Stimulated activated CD4-positive, alpha-beta T cell treated with anti-CD3 and anti-CD28 coated beads, Interleukin-15, amount 100 ng/mL, for 1 hour (primary cell): ENCODE measurements at regions not wholly inside any gene's neighbourhood (a gene's known extent, or its start where the extent isn't known, plus 50 kb on each side); places are given as distances from the start of the nearest gene placed in this dataset.
"Not testable (repeated sequence)": the region's sequence is repeated elsewhere in the genome, so short reads cannot be mapped to it uniquely, and the experiment has no call there.

ENCODE experiments used
- DNase-seq, 2 donors: peaks; one replicate each; pipeline ENCODE4 v3.0.0-alpha.2; 2020; ENCODE audit warnings: low read depth in 1 of 2, low spot score in 1 of 2

DNA sequence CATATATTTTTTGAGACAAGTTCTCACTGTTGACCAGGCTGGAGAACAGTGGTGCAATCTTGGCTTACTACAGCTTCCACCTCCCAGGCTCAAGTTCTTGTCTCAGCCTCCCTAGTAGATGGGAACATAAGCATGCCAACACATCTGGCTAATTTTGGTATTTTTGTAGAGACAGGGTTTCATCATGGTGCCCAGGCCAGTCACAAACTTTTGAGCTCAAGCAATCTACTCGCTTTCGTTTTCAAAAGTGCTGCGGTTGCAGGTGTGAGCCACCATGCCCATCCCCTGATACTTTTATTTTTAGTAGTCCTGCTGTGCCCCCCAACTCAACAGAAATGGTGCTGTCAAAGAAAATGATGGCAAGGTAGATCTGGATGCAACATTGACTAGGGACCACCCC, 1127.3 kb downstream of the SUCLG1 start:
- DNase-seq = no peak

GRCh38 chr2:83323038-83323437, 1136.0 kb downstream of the SUCLG1 start:
- no peak for DNase-seq

GRCh38 chr2:83320053-83320452, 1139.0 kb downstream of the SUCLG1 start:
- no peak for DNase-seq

DNA sequence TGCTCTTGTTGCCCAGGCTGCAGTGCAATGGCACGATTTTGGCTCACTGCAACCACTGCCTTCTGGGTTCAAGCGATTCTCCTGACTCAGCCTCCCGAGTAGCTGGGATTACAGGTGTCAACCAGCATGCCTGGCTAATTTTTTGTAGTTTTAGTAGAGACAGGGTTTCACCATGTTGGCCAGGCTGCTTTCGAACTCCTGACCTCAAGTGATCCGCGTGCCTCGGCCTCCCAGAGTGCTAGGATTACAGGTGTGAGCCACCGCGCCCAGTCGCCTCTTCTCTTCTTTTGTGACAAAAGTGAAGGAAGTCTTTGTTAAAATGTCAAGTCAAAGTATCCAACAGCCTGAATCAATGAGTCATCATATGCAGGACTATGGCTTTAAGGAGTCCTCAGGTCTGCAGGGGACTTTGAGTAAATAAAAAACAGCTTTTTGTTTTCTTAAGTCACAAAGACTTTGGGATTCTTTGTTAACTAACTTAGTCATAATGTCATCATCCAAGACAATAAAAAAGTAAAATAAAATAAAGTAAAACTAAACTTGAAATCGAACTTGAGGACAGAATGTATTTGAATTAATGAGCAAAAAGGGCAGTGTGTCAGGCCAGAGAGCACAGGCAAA, 1153.2 kb downstream of the SUCLG1 start:
- no peak for DNase-seq

DNA sequence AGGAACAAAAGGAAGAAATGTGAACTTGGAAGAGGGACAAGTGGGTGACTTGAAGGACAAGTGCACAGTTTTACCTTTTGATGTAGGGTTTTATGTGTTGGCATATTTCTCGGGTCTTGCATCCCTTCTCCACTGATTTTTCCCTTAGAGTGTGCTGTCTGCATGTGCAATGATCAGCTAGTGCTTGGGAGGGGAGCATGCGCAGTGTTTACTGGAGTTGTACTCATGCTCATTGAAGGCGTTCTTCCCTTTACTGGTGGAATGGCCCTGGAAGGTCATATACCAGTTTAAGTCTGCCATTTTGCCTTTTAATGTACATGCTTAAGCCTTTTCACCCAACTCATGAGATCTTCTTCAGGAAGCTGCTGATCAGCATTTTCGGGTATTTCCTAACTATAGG, 1168.0 kb downstream of the SUCLG1 start:
- no peak for DNase-seq

DNA sequence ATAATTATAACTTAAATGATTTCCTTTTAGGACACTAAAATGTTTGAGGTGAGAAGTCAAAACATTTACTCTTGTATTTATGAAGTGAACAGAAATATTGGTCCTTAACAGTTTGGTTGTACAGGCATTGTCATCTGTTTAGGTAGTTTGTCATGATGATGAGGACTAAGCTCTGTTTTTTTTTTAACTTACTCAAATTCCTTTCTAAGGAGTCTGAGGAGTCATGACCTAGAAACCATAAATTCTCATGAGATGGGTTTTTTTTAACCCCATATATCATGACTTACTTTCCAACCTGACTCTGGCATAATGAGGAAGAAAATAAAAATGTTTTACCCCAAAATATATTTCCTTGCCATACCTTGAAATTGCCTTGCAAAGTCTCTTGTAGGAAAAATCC, 1176.2 kb downstream of the SUCLG1 start:
- no peak for DNase-seq

DNA sequence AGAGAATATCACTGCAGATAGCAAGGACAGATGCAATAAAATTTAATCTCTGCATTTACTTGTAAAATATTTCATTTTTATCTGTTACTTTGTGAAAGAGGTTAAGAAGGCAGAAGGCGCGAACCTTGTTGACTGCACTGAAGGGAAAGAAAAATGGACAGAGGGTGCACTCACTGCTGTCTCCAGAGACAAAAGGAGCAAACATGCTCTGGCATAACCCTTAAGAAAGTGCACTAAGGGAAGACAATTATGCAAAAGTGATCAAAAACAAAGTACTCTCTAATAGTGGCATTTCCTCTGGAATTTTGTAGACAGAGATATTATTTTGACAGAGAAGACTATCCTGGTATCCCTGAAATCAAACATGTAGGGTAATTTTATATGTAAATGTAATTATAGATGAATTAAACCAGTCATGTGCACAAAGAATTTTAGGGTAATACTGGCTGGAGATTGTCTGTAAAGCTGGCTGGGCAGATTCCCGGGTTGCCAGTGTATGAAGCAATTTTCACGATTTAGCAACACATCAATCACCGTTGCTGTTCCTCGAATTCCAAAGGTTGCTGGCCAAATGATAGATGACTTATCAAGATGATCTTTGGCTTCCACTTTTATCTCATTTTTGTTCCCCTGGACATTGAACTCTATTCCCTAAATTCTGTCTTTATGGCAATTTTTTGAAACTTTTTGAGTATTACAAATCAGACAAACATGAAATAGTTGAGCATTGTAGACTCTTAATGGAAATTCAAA, 1176.9 kb downstream of the SUCLG1 start:
- no peak for DNase-seq

GRCh38 chr2:83280391-83280790, 1178.7 kb downstream of the SUCLG1 start:
- no peak for DNase-seq

GRCh38 chr2:83273322-83273721, 1185.8 kb downstream of the SUCLG1 start:
- DNase-seq = no peak

DNA sequence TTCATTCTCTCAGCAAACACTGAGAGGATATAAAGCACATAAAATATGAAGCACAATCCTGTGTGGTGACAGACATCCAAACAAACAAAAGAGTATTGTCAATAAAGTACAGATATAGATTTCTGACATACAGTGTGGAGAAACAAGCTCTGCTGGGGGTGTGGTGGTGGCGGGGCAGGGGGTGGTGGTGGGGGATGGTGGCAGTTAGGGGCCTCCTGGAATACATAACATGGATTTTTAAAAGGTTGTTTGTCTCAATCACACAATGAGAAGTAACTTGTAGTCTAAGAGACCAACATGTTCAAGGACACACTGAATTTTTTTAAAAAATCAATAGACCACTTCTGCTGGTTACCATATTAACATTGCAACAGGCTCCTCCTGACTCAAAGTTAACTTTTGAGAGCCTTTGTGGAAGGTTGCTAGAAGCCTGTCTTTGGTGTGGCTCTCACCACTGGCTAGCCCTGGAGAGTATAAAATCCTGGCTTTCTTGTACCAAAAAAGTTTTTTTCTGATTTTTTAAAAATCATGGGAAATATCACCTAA, 1197.4 kb downstream of the SUCLG1 start:
- DNase-seq = no peak

- no peak for DNase-seq
Measured at GRCh38 chr2:83253848-83254247, 1205.2 kb downstream of the SUCLG1 start.

- DNase-seq = no peak
Measured at GRCh38 chr2:83251321-83251872, 1207.7 kb downstream of the SUCLG1 start.

DNA sequence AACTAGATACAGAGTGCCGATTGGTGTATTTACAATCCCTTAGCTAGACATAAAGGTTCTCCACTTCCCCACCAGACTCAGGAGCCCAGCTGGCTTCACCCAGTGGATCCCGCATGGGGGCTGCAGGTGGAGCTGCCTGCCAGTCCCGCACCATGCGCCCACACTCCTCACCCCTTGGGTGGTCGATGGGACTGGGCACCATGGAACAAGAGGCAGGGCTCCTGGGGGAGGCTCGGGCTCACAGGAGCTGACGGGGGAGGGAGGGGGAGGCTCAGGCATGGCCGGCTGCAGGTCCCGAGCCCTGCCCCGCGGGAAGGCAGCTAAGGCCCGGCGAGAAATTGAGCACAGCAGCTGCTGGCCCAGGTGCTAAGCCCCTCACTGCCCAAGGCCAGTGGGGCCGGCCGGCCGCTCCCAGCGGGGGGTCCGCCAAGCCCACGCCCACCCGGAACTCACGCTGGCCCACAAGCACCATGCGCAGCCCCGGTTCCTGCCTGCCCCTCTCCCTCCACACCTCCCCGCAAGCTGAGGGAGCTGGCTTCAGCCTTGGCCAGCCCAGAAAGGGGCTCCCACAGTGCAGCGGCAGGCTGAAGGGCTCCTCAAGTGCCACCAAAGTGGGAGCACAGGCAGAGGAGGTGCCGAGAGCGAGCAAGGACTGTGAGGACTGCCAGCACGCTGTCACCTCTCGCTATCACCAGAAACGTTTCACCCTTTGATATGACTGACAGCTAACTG, 1213.1 kb downstream of the SUCLG1 start:
- not testable (repeated sequence) for DNase-seq

DNA sequence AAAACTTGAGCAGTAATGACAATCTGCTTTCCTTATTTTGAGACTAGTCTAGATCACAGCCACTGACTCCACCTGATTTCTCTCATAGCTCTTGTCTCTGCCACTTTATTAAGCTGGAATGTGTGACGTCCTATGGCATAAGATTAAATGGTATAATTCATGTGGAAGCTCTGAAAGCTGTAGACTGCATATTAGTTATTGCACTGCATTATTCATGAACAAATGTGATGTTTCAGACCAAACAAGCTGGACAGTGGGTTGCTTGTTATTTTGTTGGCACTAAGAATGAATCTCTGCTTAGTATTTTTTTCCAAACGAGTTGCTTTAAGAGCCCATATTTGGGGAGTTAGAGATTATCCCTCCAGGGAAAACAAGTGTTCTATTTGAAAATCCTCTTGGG, 1218.5 kb downstream of the SUCLG1 start:
- no peak for DNase-seq

GRCh38 chr2:83238111-83238510, 1221.0 kb downstream of the SUCLG1 start:
- no peak for DNase-seq

DNA sequence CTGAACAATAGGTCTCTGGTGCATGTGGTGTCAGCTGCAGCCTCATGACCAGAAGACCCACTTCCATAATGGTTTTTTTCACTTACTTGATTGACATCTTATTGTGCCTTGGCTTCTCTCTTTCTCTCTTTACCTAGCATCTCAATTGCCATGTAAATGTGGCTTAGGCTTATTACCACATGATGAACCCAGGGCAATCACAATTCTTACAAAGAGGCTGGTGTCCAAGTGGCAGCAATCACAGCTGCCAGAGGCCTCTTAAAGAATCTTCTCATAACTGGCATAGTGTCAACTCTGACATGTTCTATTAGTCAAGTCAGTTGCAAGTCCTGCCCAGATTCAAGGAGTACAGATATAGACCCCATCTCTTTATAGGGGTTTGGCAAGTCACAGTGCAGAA, 1224.8 kb downstream of the SUCLG1 start:
- DNase-seq = no peak

GRCh38 chr2:83233781-83234180, 1225.3 kb downstream of the SUCLG1 start:
- DNase-seq = no peak

DNA sequence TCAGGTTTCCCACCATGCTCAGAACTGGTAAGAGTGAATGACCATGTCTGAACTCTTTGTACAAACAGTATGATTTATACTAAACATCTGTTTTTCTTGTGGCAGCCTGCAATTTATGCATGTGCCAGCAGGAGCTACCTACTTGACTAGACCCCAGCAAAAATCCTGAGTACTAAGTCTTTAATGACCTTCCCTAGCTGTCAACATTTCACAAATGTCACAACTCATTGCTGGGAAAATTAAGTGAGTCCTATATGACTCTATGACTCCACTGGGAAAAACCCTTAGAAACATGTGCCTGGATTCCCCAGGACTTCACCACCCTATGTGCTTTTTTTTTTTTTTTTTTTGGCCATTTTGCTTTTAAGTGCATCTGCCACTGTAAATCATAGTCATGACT, 1225.8 kb downstream of the SUCLG1 start:
- no peak for DNase-seq

DNA sequence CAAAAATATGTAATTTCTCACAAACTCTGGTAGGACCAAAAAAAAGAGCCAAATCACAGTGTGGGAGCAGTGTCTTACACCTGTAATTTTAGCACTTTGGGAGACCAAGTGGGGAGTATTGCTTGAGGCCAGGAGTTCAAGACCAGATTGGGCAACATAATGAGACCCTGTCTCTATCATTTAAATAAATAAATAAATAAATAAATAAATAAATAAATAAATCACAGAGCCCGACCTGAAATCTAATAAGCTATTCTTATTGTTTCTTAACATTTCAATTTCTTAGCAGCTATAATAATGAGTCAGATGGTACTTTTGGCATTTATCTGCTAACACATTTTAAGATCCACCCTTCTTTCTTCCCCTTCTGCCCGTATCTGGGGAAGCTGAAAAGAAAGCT, 1229.6 kb downstream of the SUCLG1 start:
- DNase-seq = no peak

DNA sequence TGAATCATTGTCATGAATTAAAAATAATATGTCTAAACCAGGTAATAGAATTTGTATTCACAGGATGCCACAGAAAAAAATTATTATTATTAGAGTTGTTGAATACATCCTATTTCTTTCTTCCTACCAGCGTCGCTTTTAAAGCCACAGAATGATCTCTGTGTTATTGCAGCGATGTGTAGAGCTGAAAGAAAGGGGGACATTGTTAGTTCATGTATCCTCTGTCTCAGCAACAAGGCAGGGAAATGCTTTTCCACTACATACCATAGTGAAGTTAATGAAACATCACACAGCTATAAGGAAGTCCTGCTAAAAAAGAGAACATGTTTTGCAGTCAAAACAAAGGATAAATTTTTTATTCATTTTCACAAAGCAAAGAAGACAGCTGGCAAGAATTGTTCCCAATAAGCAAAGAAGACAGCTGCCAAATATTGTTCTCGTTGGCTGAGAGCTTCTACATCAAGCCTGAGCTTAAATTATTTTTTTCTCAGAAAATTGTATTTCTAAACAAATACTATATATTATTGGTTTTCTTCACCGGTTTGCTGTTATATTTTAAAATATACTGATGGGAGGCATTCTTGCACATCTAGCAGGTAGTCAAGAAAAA, 1234.4 kb downstream of the SUCLG1 start:
- no peak for DNase-seq

GRCh38 chr2:83221258-83221657, 1237.8 kb downstream of the SUCLG1 start:
- no peak for DNase-seq
